HG03175 (cell line): ENCODE measurements at regions not wholly inside any gene's neighbourhood (a gene's known extent, or its start where the extent isn't known, plus 50 kb on each side); places are given as distances from the start of the nearest gene placed in this dataset.

ENCODE experiments used
- ATAC-seq: cut with Tn5 transposase; IDR thresholded peaks from one replicate; pipeline ENCODE4 v1.9.1; 2021; ENCODE audit warnings: mild to moderate bottlenecking, moderate library complexity; ENCODE audit not compliant: unreplicated experiment

- ATAC-seq = no peak
These were observed 92.8 kb downstream of the ETS2 start for GRCh38 chr21:38898422-38899096.

- ATAC-seq = no peak
These were observed 92.0 kb downstream of the ETS2 start for GRCh38 chr21:38897532-38898421.

GRCh38 chr21:38894899-38895298 is 89.2 kb downstream of the ETS2 start:
- ATAC-seq = no peak

- ATAC-seq = no peak
These were observed 83.3 kb downstream of the ETS2 start for GRCh38 chr21:38888991-38889561.

GRCh38 chr21:38887749-38888148 is 82.0 kb downstream of the ETS2 start:
- ATAC-seq = no peak

- no peak for ATAC-seq
These were observed 81.4 kb downstream of the ETS2 start for GRCh38 chr21:38887062-38887686.

- no peak for ATAC-seq
These were observed 80.2 kb downstream of the ETS2 start for GRCh38 chr21:38885909-38886308.

- ATAC-seq = no peak
These were observed 78.7 kb downstream of the ETS2 start for GRCh38 chr21:38884440-38884839.

GRCh38 chr21:38883142-38883541 is 77.4 kb downstream of the ETS2 start:
- ATAC-seq = no peak

GRCh38 chr21:38881131-38881530 is 75.4 kb downstream of the ETS2 start:
- no peak for ATAC-seq

GRCh38 chr21:38880577-38880966 is 74.8 kb downstream of the ETS2 start:
- ATAC-seq = no peak

- ATAC-seq = no peak
These were observed 74.3 kb downstream of the ETS2 start for GRCh38 chr21:38879912-38880576.

GRCh38 chr21:38878379-38879179 is 72.8 kb downstream of the ETS2 start:
- no peak for ATAC-seq

GRCh38 chr21:38875694-38876492 is 70.2 kb downstream of the ETS2 start:
- ATAC-seq = no peak
